Ramos (cell line): ENCODE measurements at regions not wholly inside any gene's neighbourhood (a gene's known extent, or its start where the extent isn't known, plus 50 kb on each side); places are given as distances from the start of the nearest gene placed in this dataset.
"Not testable (repeated sequence)": the region's sequence is repeated elsewhere in the genome, so short reads cannot be mapped to it uniquely, and the experiment has no call there.

Experiments used
- in situ Hi-C: fragments of 300-500 bp; cut with MboI; formaldehyde crosslinking; loops from one replicate; pipeline ENCODE4 v1.14.3; 2022; ENCODE audit warnings: low sequenced_read_pairs; ENCODE audit not compliant: unreplicated experiment

GRCh38 chr2:65991381-65992197 lies 443.3 kb upstream of the MEIS1 start:
- in situ Hi-C loops, result no loop called here

- in situ Hi-C loops, result no loop called here
Measured at GRCh38 chr2:65985986-65986385, 448.9 kb upstream of the MEIS1 start.

GRCh38 chr2:65980531-65980930 lies 454.4 kb upstream of the MEIS1 start:
- in situ Hi-C loops, result no loop called here

- in situ Hi-C loops, result no loop called here
Measured at GRCh38 chr2:65979446-65979845, 455.5 kb upstream of the MEIS1 start.

- in situ Hi-C loops, result no loop called here
Measured at GRCh38 chr2:65974067-65974723, 460.7 kb upstream of the MEIS1 start.

GRCh38 chr2:65969161-65969560 lies 465.8 kb upstream of the MEIS1 start:
- in situ Hi-C loops, result no loop called here

GRCh38 chr2:65963303-65963702 lies 471.6 kb upstream of the MEIS1 start:
- in situ Hi-C loops, result not testable (repeated sequence)

GRCh38 chr2:65960953-65961352 lies 474.0 kb upstream of the MEIS1 start:
- in situ Hi-C loops, result no loop called here

- in situ Hi-C loops, result no loop called here
Measured at GRCh38 chr2:65957886-65958285, 477.0 kb upstream of the MEIS1 start.

- in situ Hi-C loops, result no loop called here
Measured at GRCh38 chr2:65957454-65957853, 477.5 kb upstream of the MEIS1 start.

GRCh38 chr2:65955259-65955658 lies 479.7 kb upstream of the MEIS1 start:
- in situ Hi-C loops, result no loop called here

GRCh38 chr2:65952966-65953761 lies 481.8 kb upstream of the MEIS1 start:
- in situ Hi-C loops, result no loop called here

- in situ Hi-C loops, result no loop called here
Measured at GRCh38 chr2:65944213-65944612, 490.7 kb upstream of the MEIS1 start.

- in situ Hi-C loops, result no loop called here
Measured at GRCh38 chr2:65943099-65943786, 491.7 kb upstream of the MEIS1 start.

GRCh38 chr2:65940856-65941255 lies 494.1 kb upstream of the MEIS1 start:
- in situ Hi-C loops, result no loop called here

- in situ Hi-C loops, result no loop called here
Measured at GRCh38 chr2:65939687-65940086, 495.2 kb upstream of the MEIS1 start.

GRCh38 chr2:65937379-65938160 lies 497.4 kb upstream of the MEIS1 start:
- in situ Hi-C loops, result no loop called here

- in situ Hi-C loops, result no loop called here
Measured at GRCh38 chr2:65934992-65935629, 499.8 kb upstream of the MEIS1 start.

GRCh38 chr2:65932571-65932970 lies 500.2 kb upstream of the SPRED2 start:
- in situ Hi-C loops, result no loop called here
